ENCODE measurements at regions not wholly inside any gene's neighbourhood (a gene's known extent, or its start where the extent isn't known, plus 50 kb on each side); places are given as distances from the start of the nearest gene placed in this dataset.

GRCh38 chr3:154598166-154598565, 168.2 kb upstream of the GPR149 start:
- H3K36me3 ChIP-seq (ENCODE audit: control insufficient read depth, low read depth, low read length): no peaks in the 10 kb centered on the region
- H3K9ac ChIP-seq (ENCODE audit: low read length): no peak overlapping the region
- H3K4me1 ChIP-seq (ENCODE audit: control insufficient read depth, low read depth, low read length): no peaks in the 10 kb centered on the region
- H3K27ac ChIP-seq (ENCODE audit: low read length): no peak overlapping the region
- H3K9me3 ChIP-seq (ENCODE audit: control insufficient read depth, low read depth, low read length): no peaks in the 10 kb centered on the region
- no peak overlapping the region for H3K4me3 ChIP-seq (ENCODE audit: low read length)
- no peaks in the 10 kb centered on the region for H3K27me3 ChIP-seq (ENCODE audit: control insufficient read depth, insufficient read depth, low read length)

DNA sequence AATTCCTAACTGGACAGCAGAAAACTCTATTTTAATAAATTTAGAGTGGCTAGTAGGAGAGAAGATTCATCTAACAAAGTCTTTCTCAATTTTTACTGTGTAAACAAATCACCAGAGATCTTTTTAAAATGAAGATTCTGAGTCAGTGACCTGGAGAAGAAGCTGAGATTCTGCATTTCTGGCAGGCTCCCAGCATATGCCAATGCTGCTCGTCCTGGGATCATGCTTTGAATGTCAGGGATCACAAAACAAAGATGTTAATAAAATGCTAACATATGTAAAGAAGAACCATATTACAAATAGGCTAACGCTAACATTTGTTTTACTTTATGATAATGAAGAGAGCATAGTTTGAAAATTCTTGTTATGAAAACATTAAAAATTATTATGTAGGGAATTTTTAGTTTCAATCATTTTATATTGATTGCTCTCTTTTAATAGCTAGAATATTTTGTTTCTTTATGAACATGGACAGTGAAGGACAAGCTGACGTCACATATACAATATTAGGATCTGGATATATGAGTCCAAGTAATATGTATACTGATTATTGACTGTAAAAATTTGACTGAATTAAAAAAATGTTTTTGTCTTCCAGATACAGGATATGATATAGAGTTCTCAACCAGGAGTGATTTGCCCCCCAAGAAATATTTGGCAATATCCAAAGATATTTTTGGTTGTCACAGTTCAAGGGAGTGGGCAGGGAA, 160.8 kb upstream of the GPR149 start:
- Histone ChIP-seq H3K9me3 (ENCODE audit: control insufficient read depth, low read depth, low read length) (no peaks in the 10 kb centered on the region), H3K4me3 (ENCODE audit: low read length) (no peak overlapping the region), H3K27me3 (ENCODE audit: control insufficient read depth, insufficient read depth, low read length) (no peaks in the 10 kb centered on the region), H3K27ac (ENCODE audit: low read length) (no peak overlapping the region), H3K36me3 (ENCODE audit: control insufficient read depth, low read depth, low read length) (no peaks in the 10 kb centered on the region), H3K9ac (ENCODE audit: low read length) (no peak overlapping the region), H3K4me1 (ENCODE audit: control insufficient read depth, low read depth, low read length) (no peaks in the 10 kb centered on the region)

- Histone ChIP-seq H3K9me3 (ENCODE audit: control insufficient read depth, low read depth, low read length) (no peaks in the 10 kb centered on the region), H3K27me3 (ENCODE audit: control insufficient read depth, insufficient read depth, low read length) (no peaks in the 10 kb centered on the region), H3K9ac (ENCODE audit: low read length) (no peak overlapping the region), H3K27ac (ENCODE audit: low read length) (no peak overlapping the region), H3K4me3 (ENCODE audit: low read length) (no peak overlapping the region), H3K36me3 (ENCODE audit: control insufficient read depth, low read depth, low read length) (no peaks in the 10 kb centered on the region), H3K4me1 (ENCODE audit: control insufficient read depth, low read depth, low read length) (no peaks in the 10 kb centered on the region)
Observed at GRCh38 chr3:154588831-154589230, 158.8 kb upstream of the GPR149 start.

- H3K36me3 ChIP-seq (ENCODE audit: control insufficient read depth, low read depth, low read length): no peaks in the 10 kb centered on the region
- H3K9me3 ChIP-seq (ENCODE audit: control insufficient read depth, low read depth, low read length): no peaks in the 10 kb centered on the region
- H3K9ac ChIP-seq (ENCODE audit: low read length): no peak overlapping the region
- no peaks in the 10 kb centered on the region for H3K27me3 ChIP-seq (ENCODE audit: control insufficient read depth, insufficient read depth, low read length)
- no peak overlapping the region for H3K27ac ChIP-seq (ENCODE audit: low read length)
- H3K4me1 ChIP-seq (ENCODE audit: control insufficient read depth, low read depth, low read length): no peaks in the 10 kb centered on the region
- H3K4me3 ChIP-seq (ENCODE audit: low read length): no peak overlapping the region
Observed at GRCh38 chr3:154584974-154585373, 155.0 kb upstream of the GPR149 start.

GRCh38 chr3:154584041-154584440, 154.1 kb upstream of the GPR149 start:
- Histone ChIP-seq H3K4me1 (ENCODE audit: control insufficient read depth, low read depth, low read length) (no peaks in the 10 kb centered on the region), H3K27ac (ENCODE audit: low read length) (no peak overlapping the region)

GRCh38 chr3:154583086-154583634, 153.2 kb upstream of the GPR149 start:
- H3K27ac ChIP-seq (ENCODE audit: low read length): no peak overlapping the region
- H3K36me3 ChIP-seq (ENCODE audit: control insufficient read depth, low read depth, low read length): no peaks in the 10 kb centered on the region

More at GRCh38 chr3:154584041-154584440, 154.1 kb upstream of the GPR149 start:
- H3K36me3 ChIP-seq (ENCODE audit: control insufficient read depth, low read depth, low read length): no peaks in the 10 kb centered on the region
- H3K9me3 ChIP-seq (ENCODE audit: control insufficient read depth, low read depth, low read length): no peaks in the 10 kb centered on the region
- no peak overlapping the region for H3K9ac ChIP-seq (ENCODE audit: low read length)
- H3K4me3 ChIP-seq (ENCODE audit: low read length): no peak overlapping the region
- H3K27me3 ChIP-seq (ENCODE audit: control insufficient read depth, insufficient read depth, low read length): no peaks in the 10 kb centered on the region

GRCh38 chr3:154582501-154582900, 152.5 kb upstream of the GPR149 start:
- Histone ChIP-seq H3K9me3 (ENCODE audit: control insufficient read depth, low read depth, low read length) (no peaks in the 10 kb centered on the region), H3K36me3 (ENCODE audit: control insufficient read depth, low read depth, low read length) (no peaks in the 10 kb centered on the region), H3K27me3 (ENCODE audit: control insufficient read depth, insufficient read depth, low read length) (no peaks in the 10 kb centered on the region), H3K4me3 (ENCODE audit: low read length) (no peak overlapping the region), H3K27ac (ENCODE audit: low read length) (no peak overlapping the region), H3K9ac (ENCODE audit: low read length) (no peak overlapping the region), H3K4me1 (ENCODE audit: control insufficient read depth, low read depth, low read length) (no peaks in the 10 kb centered on the region)

More at GRCh38 chr3:154583086-154583634, 153.2 kb upstream of the GPR149 start:
- no peaks in the 10 kb centered on the region for H3K4me1 ChIP-seq (ENCODE audit: control insufficient read depth, low read depth, low read length)
- H3K27me3 ChIP-seq (ENCODE audit: control insufficient read depth, insufficient read depth, low read length): no peaks in the 10 kb centered on the region
- H3K9ac ChIP-seq (ENCODE audit: low read length): no peak overlapping the region
- no peaks in the 10 kb centered on the region for H3K9me3 ChIP-seq (ENCODE audit: control insufficient read depth, low read depth, low read length)
- no peak overlapping the region for H3K4me3 ChIP-seq (ENCODE audit: low read length)

- Histone ChIP-seq H3K4me3 (ENCODE audit: low read length) (no peak overlapping the region), H3K27me3 (ENCODE audit: control insufficient read depth, insufficient read depth, low read length) (no peaks in the 10 kb centered on the region), H3K27ac (ENCODE audit: low read length) (no peak overlapping the region), H3K9ac (ENCODE audit: low read length) (no peak overlapping the region), H3K36me3 (ENCODE audit: control insufficient read depth, low read depth, low read length) (no peaks in the 10 kb centered on the region), H3K4me1 (ENCODE audit: control insufficient read depth, low read depth, low read length) (no peaks in the 10 kb centered on the region), H3K9me3 (ENCODE audit: control insufficient read depth, low read depth, low read length) (no peaks in the 10 kb centered on the region)
Observed at GRCh38 chr3:154571553-154572226, 141.7 kb upstream of the GPR149 start.

DNA sequence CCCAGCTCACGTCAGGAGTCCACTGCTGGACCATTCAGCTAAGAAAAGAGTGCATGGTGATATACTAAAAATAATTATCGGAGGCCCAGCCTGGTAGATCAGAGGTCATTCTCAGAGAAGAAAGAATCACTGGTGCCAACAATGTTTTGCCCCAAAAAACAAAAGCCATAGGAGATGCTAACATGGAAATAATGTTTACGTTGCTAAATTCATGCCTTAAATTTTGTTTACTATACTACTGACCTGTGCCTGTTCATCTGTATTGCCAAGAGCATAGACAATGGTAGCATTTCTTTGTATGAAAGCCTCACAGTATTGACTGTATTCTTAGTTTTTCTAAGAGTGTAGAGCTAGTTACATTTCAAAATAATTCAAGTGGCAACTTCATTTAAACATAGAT, 138.1 kb upstream of the GPR149 start:
- no peak overlapping the region for H3K9ac ChIP-seq (ENCODE audit: low read length)
- H3K27me3 ChIP-seq (ENCODE audit: control insufficient read depth, insufficient read depth, low read length): no peaks in the 10 kb centered on the region
- no peaks in the 10 kb centered on the region for H3K9me3 ChIP-seq (ENCODE audit: control insufficient read depth, low read depth, low read length)
- no peak overlapping the region for H3K27ac ChIP-seq (ENCODE audit: low read length)
- H3K4me3 ChIP-seq (ENCODE audit: low read length): no peak overlapping the region
- H3K36me3 ChIP-seq (ENCODE audit: control insufficient read depth, low read depth, low read length): no peaks in the 10 kb centered on the region
- H3K4me1 ChIP-seq (ENCODE audit: control insufficient read depth, low read depth, low read length): no peaks in the 10 kb centered on the region

GRCh38 chr3:154559623-154560022, 129.6 kb upstream of the GPR149 start:
- H3K27ac ChIP-seq (ENCODE audit: low read length): no peak overlapping the region
- H3K27me3 ChIP-seq (ENCODE audit: control insufficient read depth, insufficient read depth, low read length): no peaks in the 10 kb centered on the region
- H3K4me3 ChIP-seq (ENCODE audit: low read length): no peak overlapping the region
- H3K4me1 ChIP-seq (ENCODE audit: control insufficient read depth, low read depth, low read length): peaks cover 11% of the 10 kb centered on the region
- no peak overlapping the region for H3K9ac ChIP-seq (ENCODE audit: low read length)
- H3K9me3 ChIP-seq (ENCODE audit: control insufficient read depth, low read depth, low read length): no peaks in the 10 kb centered on the region
- H3K36me3 ChIP-seq (ENCODE audit: control insufficient read depth, low read depth, low read length): no peaks in the 10 kb centered on the region

- Histone ChIP-seq H3K4me1 (ENCODE audit: control insufficient read depth, low read depth, low read length) (no peaks in the 10 kb centered on the region), H3K27ac (ENCODE audit: low read length) (no peak overlapping the region)
Observed at GRCh38 chr3:154552338-154552737, 122.3 kb upstream of the GPR149 start.

DNA sequence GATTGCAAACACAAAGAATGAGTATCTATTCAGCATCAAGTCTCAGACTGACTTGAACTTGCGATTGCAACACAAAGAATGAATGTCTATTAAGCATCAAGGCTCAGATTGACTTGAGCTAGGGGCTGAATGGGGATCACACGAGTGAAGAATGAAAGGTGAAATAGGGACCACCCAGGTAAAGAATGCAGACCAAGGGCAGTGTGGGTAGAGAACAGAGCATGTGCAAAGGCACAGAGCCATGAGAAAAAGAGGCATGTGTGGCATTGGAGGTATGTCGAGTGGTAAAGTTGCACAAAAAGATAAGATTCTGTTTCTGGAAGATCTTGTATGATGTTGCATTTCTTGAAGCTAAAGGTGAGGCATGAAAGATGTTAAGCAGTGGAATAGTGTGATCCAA, 119.4 kb upstream of the GPR149 start:
- Histone ChIP-seq H3K27me3 (ENCODE audit: control insufficient read depth, insufficient read depth, low read length) (no peaks in the 10 kb centered on the region), H3K4me3 (ENCODE audit: low read length) (no peak overlapping the region), H3K27ac (ENCODE audit: low read length) (no peak overlapping the region), H3K36me3 (ENCODE audit: control insufficient read depth, low read depth, low read length) (no peaks in the 10 kb centered on the region), H3K9me3 (ENCODE audit: control insufficient read depth, low read depth, low read length) (no peaks in the 10 kb centered on the region), H3K9ac (ENCODE audit: low read length) (no peak overlapping the region), H3K4me1 (ENCODE audit: control insufficient read depth, low read depth, low read length) (no peaks in the 10 kb centered on the region)

More at GRCh38 chr3:154552338-154552737, 122.3 kb upstream of the GPR149 start:
- no peaks in the 10 kb centered on the region for H3K36me3 ChIP-seq (ENCODE audit: control insufficient read depth, low read depth, low read length)
- H3K9ac ChIP-seq (ENCODE audit: low read length): no peak overlapping the region
- H3K9me3 ChIP-seq (ENCODE audit: control insufficient read depth, low read depth, low read length): no peaks in the 10 kb centered on the region
- no peaks in the 10 kb centered on the region for H3K27me3 ChIP-seq (ENCODE audit: control insufficient read depth, insufficient read depth, low read length)
- no peak overlapping the region for H3K4me3 ChIP-seq (ENCODE audit: low read length)

Measured in iPS-18a (cell line).